ENCODE measurements at regions not wholly inside any gene's neighbourhood (a gene's known extent, or its start where the extent isn't known, plus 50 kb on each side); places are given as distances from the start of the nearest gene placed in this dataset.

DNA sequence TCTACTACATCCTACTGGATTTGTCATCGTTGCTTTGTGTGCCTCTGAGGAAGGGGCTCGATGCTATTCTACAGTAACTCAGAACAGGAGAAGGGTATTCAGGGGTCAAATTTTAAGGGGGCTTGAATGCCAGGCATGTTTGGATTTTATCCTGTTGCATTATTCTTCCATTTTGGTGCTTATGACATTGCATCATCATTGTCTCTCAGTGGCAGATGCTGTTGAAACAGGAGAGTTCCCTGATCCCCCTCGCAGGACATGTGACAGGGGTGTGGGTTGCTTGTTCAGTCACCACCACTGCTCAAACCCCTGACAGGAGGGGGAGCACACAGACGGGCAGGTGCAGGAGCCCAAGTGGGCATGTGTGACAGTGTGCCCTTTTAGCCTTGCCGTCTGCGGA lies 156.7 kb downstream of the SLC4A3 start:
- TF ChIP-seq POLR2AphosphoS5 (IDR thresholded peaks at IDR 0.05; ENCODE audit: low read depth, low read length) (no peak), POLR2A (IDR thresholded peaks at IDR 0.05; ENCODE audit: low read depth, low read length) (no peak), SPI1 (IDR thresholded peaks at IDR 0.05; ENCODE audit: low read depth, low read length) (no peak), TAF1 (IDR thresholded peaks at IDR 0.05; ENCODE audit: low read depth, low read length) (no peak), PAX5 (IDR thresholded peaks at IDR 0.05; ENCODE audit: insufficient read depth, low read length, severe bottlenecking) (no peak), POU2F2 (IDR thresholded peaks at IDR 0.05; ENCODE audit: low read depth, low read length) (no peak)
